Progenitor cell of endocrine pancreas (in vitro differentiated cells): ENCODE measurements at regions not wholly inside any gene's neighbourhood (a gene's known extent, or its start where the extent isn't known, plus 50 kb on each side); places are given as distances from the start of the nearest gene placed in this dataset.

ENCODE experiments used
- DNase-seq: peaks from one replicate; pipeline ENCODE4 v3.0.0; 2021; ENCODE audit warnings: low spot score; ENCODE audit not compliant: unreplicated experiment
- H3K27ac Mint-ChIP-seq: 2 replicates; pipeline ENCODE4 v1.8.0; 2021; ENCODE audit warnings: mild to moderate bottlenecking, moderate library complexity, mixed read lengths
- H3K27me3 Mint-ChIP-seq: 2 replicates; pipeline ENCODE4 v1.8.0; 2021; ENCODE audit warnings: mixed read lengths
- H3K36me3 Mint-ChIP-seq: 2 replicates; pipeline ENCODE4 v1.8.0; 2022; ENCODE audit warnings: mixed read lengths; ENCODE audit not compliant: insufficient read depth
- H3K4me1 Mint-ChIP-seq: 2 replicates; pipeline ENCODE4 v1.8.0; 2021; ENCODE audit warnings: low read depth, mixed read lengths
- H3K4me3 Mint-ChIP-seq: 2 replicates; pipeline ENCODE4 v1.8.0; 2021; ENCODE audit warnings: low read depth, mild to moderate bottlenecking, moderate library complexity, mixed read lengths
- H3K9me3 Mint-ChIP-seq: 2 replicates; pipeline ENCODE4 v1.8.0; 2021; ENCODE audit warnings: low read depth, mixed read lengths
- TF ChIP-seq, protein P1 (sequence below): fragments of 200-600 bp; sonication (generic); IDR thresholded peaks from one replicate; pipeline ENCODE4 v1.5.0; 2021; ENCODE audit warnings: antibody characterized with exemption, mild to moderate bottlenecking; ENCODE audit not compliant: unreplicated experiment

DNA sequence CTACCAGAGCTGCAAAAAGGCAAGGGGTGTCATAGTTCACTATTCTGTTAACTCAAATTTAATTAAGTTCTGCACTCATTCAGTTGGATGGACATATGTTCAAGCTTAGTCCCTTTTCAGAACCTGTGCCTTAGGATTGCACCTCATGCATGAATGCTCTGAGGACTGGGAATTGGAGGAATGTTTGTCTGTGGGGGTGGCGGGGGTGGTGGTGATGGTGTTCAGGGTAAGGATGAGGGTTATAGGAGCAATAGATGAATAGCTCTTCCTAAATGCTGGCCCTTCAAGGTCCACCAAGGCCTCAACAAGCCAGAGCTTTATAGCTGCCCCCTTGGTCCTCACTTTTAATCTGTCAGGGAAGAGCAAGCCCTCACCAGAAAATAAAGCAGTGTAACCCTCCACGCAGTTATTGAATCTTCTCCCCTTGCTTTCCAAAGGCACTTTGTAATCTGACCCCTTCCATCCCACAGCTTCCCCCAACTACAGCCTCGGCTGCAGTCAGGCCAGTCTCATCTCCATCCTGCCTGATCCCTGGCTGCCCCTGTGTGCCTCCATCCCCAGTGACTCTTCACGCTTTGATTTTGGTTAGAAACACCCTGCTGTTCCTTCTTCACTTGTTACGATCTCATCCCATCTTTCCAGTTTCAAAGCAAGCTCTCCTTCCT lies 221.6 kb upstream of the LMCD1 start:
- TF ChIP-seq, protein P1, sequence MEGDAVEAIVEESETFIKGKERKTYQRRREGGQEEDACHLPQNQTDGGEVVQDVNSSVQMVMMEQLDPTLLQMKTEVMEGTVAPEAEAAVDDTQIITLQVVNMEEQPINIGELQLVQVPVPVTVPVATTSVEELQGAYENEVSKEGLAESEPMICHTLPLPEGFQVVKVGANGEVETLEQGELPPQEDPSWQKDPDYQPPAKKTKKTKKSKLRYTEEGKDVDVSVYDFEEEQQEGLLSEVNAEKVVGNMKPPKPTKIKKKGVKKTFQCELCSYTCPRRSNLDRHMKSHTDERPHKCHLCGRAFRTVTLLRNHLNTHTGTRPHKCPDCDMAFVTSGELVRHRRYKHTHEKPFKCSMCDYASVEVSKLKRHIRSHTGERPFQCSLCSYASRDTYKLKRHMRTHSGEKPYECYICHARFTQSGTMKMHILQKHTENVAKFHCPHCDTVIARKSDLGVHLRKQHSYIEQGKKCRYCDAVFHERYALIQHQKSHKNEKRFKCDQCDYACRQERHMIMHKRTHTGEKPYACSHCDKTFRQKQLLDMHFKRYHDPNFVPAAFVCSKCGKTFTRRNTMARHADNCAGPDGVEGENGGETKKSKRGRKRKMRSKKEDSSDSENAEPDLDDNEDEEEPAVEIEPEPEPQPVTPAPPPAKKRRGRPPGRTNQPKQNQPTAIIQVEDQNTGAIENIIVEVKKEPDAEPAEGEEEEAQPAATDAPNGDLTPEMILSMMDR = no peak
- H3K4me1 Mint-ChIP-seq = no peaks in the 10 kb centered on the region
- H3K27ac Mint-ChIP-seq = no peak overlapping the region
- no peaks in the 10 kb centered on the region for H3K36me3 Mint-ChIP-seq
- no peak for DNase-seq
- H3K9me3 Mint-ChIP-seq = no peaks in the 10 kb centered on the region
- no peak overlapping the region for H3K4me3 Mint-ChIP-seq
- H3K27me3 Mint-ChIP-seq = peaks cover 3% of the 10 kb centered on the region

GRCh38 chr3:8282541-8283165 lies 219.0 kb upstream of the LMCD1 start:
- H3K4me1 Mint-ChIP-seq = peaks cover 5% of the 10 kb centered on the region
- TF ChIP-seq, protein P1 = no peak
- no peaks in the 10 kb centered on the region for H3K36me3 Mint-ChIP-seq
- H3K27me3 Mint-ChIP-seq = peaks cover 3% of the 10 kb centered on the region
- no peak overlapping the region for H3K27ac Mint-ChIP-seq
- H3K9me3 Mint-ChIP-seq = no peaks in the 10 kb centered on the region
- H3K4me3 Mint-ChIP-seq = no peak overlapping the region
- no peak for DNase-seq

DNA sequence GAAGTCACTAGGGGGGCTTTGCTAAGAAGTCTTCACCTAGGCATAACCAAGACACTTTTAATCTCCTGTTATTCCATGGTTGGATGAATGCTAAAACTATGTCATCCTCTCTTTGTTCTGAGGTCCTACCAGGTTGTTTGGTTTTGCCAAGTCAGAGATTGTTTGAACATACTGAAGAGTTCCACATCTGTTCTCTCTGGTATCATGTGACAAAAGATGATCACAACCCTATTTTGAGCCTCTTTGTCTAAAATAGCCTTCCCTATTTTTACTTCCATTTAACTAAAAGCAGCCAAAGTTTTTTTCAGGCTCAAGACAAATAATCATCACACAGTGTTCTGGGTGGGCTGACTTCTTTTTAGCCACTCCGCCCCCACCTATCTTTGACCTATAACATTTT lies 218.4 kb upstream of the LMCD1 start:
- peaks cover 3% of the 10 kb centered on the region for H3K27me3 Mint-ChIP-seq
- no peaks in the 10 kb centered on the region for H3K9me3 Mint-ChIP-seq
- peaks cover 5% of the 10 kb centered on the region for H3K4me1 Mint-ChIP-seq
- H3K4me3 Mint-ChIP-seq = no peak overlapping the region
- TF ChIP-seq, protein P1 = no peak
- DNase-seq = no peak
- H3K36me3 Mint-ChIP-seq = no peaks in the 10 kb centered on the region
- H3K27ac Mint-ChIP-seq = no peak overlapping the region

DNA sequence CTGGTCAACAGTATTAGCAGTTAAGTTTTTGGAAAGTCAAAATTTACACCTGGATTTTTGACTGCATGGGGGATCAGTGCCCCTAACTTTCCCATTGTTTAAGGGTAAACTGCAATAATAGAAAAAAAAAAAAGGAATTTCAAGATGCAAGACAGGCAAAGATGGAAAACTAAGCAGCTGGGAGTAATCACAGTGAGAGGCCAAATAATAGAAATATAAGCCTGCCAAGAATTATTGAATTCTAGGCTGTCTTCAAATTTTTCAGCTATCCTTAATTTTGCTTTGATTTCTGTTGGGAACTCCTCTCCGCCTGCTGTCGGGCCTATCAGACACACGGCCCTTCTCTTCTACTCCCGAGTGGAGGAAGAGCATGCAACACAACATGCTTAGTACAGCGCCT lies 215.5 kb upstream of the LMCD1 start:
- H3K27me3 Mint-ChIP-seq = peaks cover 2% of the 10 kb centered on the region

GRCh38 chr3:8286749-8287148 lies 214.9 kb upstream of the LMCD1 start:
- DNase-seq = no peak
- TF ChIP-seq, protein P1 = no peak
- H3K27me3 Mint-ChIP-seq = peaks cover 3% of the 10 kb centered on the region
- peaks cover 5% of the 10 kb centered on the region for H3K4me1 Mint-ChIP-seq
- H3K4me3 Mint-ChIP-seq = no peak overlapping the region
- no peaks in the 10 kb centered on the region for H3K36me3 Mint-ChIP-seq
- no peaks in the 10 kb centered on the region for H3K9me3 Mint-ChIP-seq
- H3K27ac Mint-ChIP-seq = no peak overlapping the region

More for the DNA sequence above, 215.5 kb upstream of the LMCD1 start:
- no peaks in the 10 kb centered on the region for H3K36me3 Mint-ChIP-seq
- no peak overlapping the region for H3K27ac Mint-ChIP-seq
- TF ChIP-seq, protein P1 = no peak
- no peaks in the 10 kb centered on the region for H3K9me3 Mint-ChIP-seq
- DNase-seq = no peak
- no peak overlapping the region for H3K4me3 Mint-ChIP-seq
- H3K4me1 Mint-ChIP-seq = peaks cover 5% of the 10 kb centered on the region
